Nephron progenitor cell (in vitro differentiated cells): ENCODE measurements at regions not wholly inside any gene's neighbourhood (a gene's known extent, or its start where the extent isn't known, plus 50 kb on each side); places are given as distances from the start of the nearest gene placed in this dataset.

ENCODE experiments used
- DNase-seq: peaks from one replicate; pipeline ENCODE4 v3.0.0; 2021
- H3K27ac Mint-ChIP-seq: 2 replicates; pipeline ENCODE4 v1.8.0; 2021; ENCODE audit warnings: mild to moderate bottlenecking, moderate library complexity, mixed read lengths
- H3K27me3 Mint-ChIP-seq: 2 replicates; pipeline ENCODE4 v1.8.0; 2021; ENCODE audit warnings: mild to moderate bottlenecking, low read depth, mixed read lengths; ENCODE audit not compliant: poor library complexity
- H3K36me3 Mint-ChIP-seq: 2 replicates; pipeline ENCODE4 v1.8.0; 2021; ENCODE audit warnings: low read depth, mixed read lengths
- H3K4me1 Mint-ChIP-seq: 2 replicates; pipeline ENCODE4 v1.8.0; 2021; ENCODE audit warnings: mixed read lengths
- H3K4me3 Mint-ChIP-seq: 2 replicates; pipeline ENCODE4 v1.8.0; 2021; ENCODE audit warnings: mild to moderate bottlenecking, moderate library complexity, mixed read lengths
- H3K9me3 Mint-ChIP-seq: 2 replicates; pipeline ENCODE4 v1.8.0; 2021; ENCODE audit warnings: mild to moderate bottlenecking, moderate library complexity, mixed read lengths
- CTCF ChIP-seq: fragments of 200-600 bp; sonication (generic); IDR thresholded peaks from 2 replicates; pipeline ENCODE4 v1.5.0; 2021; ENCODE audit warnings: antibody characterized with exemption

GRCh38 chr13:108455320-108455719 is 174.1 kb upstream of the MYO16 start:
- H3K27ac Mint-ChIP-seq, result no peak overlapping the region
- H3K4me1 Mint-ChIP-seq, result no peaks in the 10 kb centered on the region
- peaks cover 4% of the 10 kb centered on the region for H3K27me3 Mint-ChIP-seq
- no peak for TF ChIP-seq CTCF
- no peak for DNase-seq
- H3K36me3 Mint-ChIP-seq, result no peaks in the 10 kb centered on the region
- H3K9me3 Mint-ChIP-seq, result peaks cover 14% of the 10 kb centered on the region
- no peak overlapping the region for H3K4me3 Mint-ChIP-seq

GRCh38 chr13:108460043-108460442 is 169.4 kb upstream of the MYO16 start:
- DNase-seq, result no peak
- no peak for TF ChIP-seq CTCF
- Mint-ChIP-seq H3K27me3 (peaks cover 4% of the 10 kb centered on the region), H3K27ac (no peak overlapping the region), H3K4me1 (no peaks in the 10 kb centered on the region), H3K9me3 (peaks cover 14% of the 10 kb centered on the region), H3K36me3 (no peaks in the 10 kb centered on the region), H3K4me3 (no peak overlapping the region)

- no peak overlapping the region for H3K4me3 Mint-ChIP-seq
- no peak overlapping the region for H3K27ac Mint-ChIP-seq
- peaks cover 14% of the 10 kb centered on the region for H3K9me3 Mint-ChIP-seq
- TF ChIP-seq CTCF, result no peak
- no peaks in the 10 kb centered on the region for H3K36me3 Mint-ChIP-seq
- peaks cover 4% of the 10 kb centered on the region for H3K27me3 Mint-ChIP-seq
- DNase-seq, result no peak
- no peaks in the 10 kb centered on the region for H3K4me1 Mint-ChIP-seq
Measured at GRCh38 chr13:108460746-108461145, 168.7 kb upstream of the MYO16 start.

GRCh38 chr13:108463340-108463739 is 166.1 kb upstream of the MYO16 start:
- Mint-ChIP-seq H3K27me3 (peaks cover 4% of the 10 kb centered on the region), H3K4me1 (no peaks in the 10 kb centered on the region), H3K9me3 (peaks cover 4% of the 10 kb centered on the region), H3K27ac (no peak overlapping the region), H3K4me3 (no peak overlapping the region), H3K36me3 (no peaks in the 10 kb centered on the region)
- no peak for TF ChIP-seq CTCF
- DNase-seq, result no peak

- Mint-ChIP-seq H3K4me3 (no peak overlapping the region), H3K27ac (no peak overlapping the region), H3K36me3 (no peaks in the 10 kb centered on the region), H3K4me1 (no peaks in the 10 kb centered on the region), H3K27me3 (peaks cover 9% of the 10 kb centered on the region), H3K9me3 (peaks cover 3% of the 10 kb centered on the region)
- DNase-seq, result no peak
- no peak for TF ChIP-seq CTCF
Measured at GRCh38 chr13:108470921-108471320, 158.5 kb upstream of the MYO16 start.

GRCh38 chr13:108475181-108475580 is 154.2 kb upstream of the MYO16 start:
- Mint-ChIP-seq H3K9me3 (peaks cover 3% of the 10 kb centered on the region), H3K27me3 (peaks cover 12% of the 10 kb centered on the region), H3K4me1 (no peaks in the 10 kb centered on the region), H3K36me3 (no peaks in the 10 kb centered on the region), H3K4me3 (no peak overlapping the region), H3K27ac (no peak overlapping the region)
- TF ChIP-seq CTCF, result no peak
- no peak for DNase-seq
